DND-41 (cell line): ENCODE measurements at regions not wholly inside any gene's neighbourhood (a gene's known extent, or its start where the extent isn't known, plus 50 kb on each side); places are given as distances from the start of the nearest gene placed in this dataset.

Source experiments
- ATAC-seq: fragments of 200-7000 bp; cut with Tn5 transposase; 3 replicates; pipeline ENCODE4 v1.9.1; 2021; ENCODE audit warnings: low read depth; ENCODE audit not compliant: insufficient read depth
- DNase-seq: peaks from one replicate; pipeline ENCODE4 v3.0.0-alpha.2; 2020
- H2AFZ ChIP-seq: 2 replicates; pipeline ENCODE4 v1.6.0; 2012; ENCODE audit warnings: low read depth, low read length
- H3K27ac ChIP-seq: 2 replicates; pipeline ENCODE4 v1.5.1; 2012; ENCODE audit warnings: low read length, inconsistent platforms
- H3K27me3 ChIP-seq: fragments of 200-600 bp; sonication (generic); 2 replicates; pipeline ENCODE4 v1.6.0; 2012; ENCODE audit warnings: low read length, mild to moderate bottlenecking, inconsistent platforms; ENCODE audit not compliant: insufficient read depth, poor library complexity
- H3K36me3 ChIP-seq: 2 replicates; pipeline ENCODE4 v1.5.1; 2012; ENCODE audit warnings: low read length, inconsistent platforms; ENCODE audit not compliant: insufficient read depth
- H3K4me1 ChIP-seq: 2 replicates; pipeline ENCODE4 v1.5.1; 2012; ENCODE audit warnings: mild to moderate bottlenecking, low read length; ENCODE audit not compliant: insufficient read depth
- H3K4me2 ChIP-seq: 2 replicates; pipeline ENCODE4 v1.6.0; 2012; ENCODE audit warnings: mild to moderate bottlenecking, moderate library complexity, low read length, inconsistent platforms; ENCODE audit not compliant: insufficient read depth
- H3K4me3 ChIP-seq, 2 experiments: fragments of 200-600 bp in 1 of 2; shearing (Covaris generic) in 1 of 2; 2 replicates each; pipeline ENCODE4 v1.5.1; 2012 to 2016; ENCODE audit warnings: inconsistent platforms in 2 of 2, low read length in 2 of 2, mild to moderate bottlenecking in 2 of 2, low read depth in 1 of 2, moderate library complexity in 1 of 2
- H3K79me2 ChIP-seq: 2 replicates; pipeline ENCODE4 v1.6.0; 2012; ENCODE audit warnings: low read length, inconsistent platforms; ENCODE audit not compliant: insufficient read depth
- H3K9ac ChIP-seq: 2 replicates; pipeline ENCODE4 v1.6.0; 2012; ENCODE audit warnings: low read depth, mild to moderate bottlenecking, inconsistent platforms, low read length, moderate library complexity
- H3K9me3 ChIP-seq: 2 replicates; pipeline ENCODE4 v1.5.1; 2012; ENCODE audit warnings: low read length, moderate library complexity, mild to moderate bottlenecking, inconsistent platforms; ENCODE audit not compliant: insufficient read depth, severe bottlenecking
- H4K20me1 ChIP-seq: 2 replicates; pipeline ENCODE4 v1.6.0; 2012; ENCODE audit warnings: low read length; ENCODE audit not compliant: insufficient read depth
- EZH2 ChIP-seq: IDR thresholded peaks from 3 replicates; pipeline ENCODE4 v1.6.1; 2012; ENCODE audit warnings: borderline replicate concordance, low read depth, mild to moderate bottlenecking, moderate library complexity, low read length, inconsistent platforms; ENCODE audit not compliant: severe bottlenecking
- TF ChIP-seq, protein P1 (sequence below): IDR thresholded peaks from 2 replicates; pipeline ENCODE4 v1.5.1; 2012; ENCODE audit warnings: borderline replicate concordance, low read length, moderate library complexity, mild to moderate bottlenecking; ENCODE audit not compliant: poor library complexity, severe bottlenecking; ENCODE audit errors: extremely low read depth

DNA sequence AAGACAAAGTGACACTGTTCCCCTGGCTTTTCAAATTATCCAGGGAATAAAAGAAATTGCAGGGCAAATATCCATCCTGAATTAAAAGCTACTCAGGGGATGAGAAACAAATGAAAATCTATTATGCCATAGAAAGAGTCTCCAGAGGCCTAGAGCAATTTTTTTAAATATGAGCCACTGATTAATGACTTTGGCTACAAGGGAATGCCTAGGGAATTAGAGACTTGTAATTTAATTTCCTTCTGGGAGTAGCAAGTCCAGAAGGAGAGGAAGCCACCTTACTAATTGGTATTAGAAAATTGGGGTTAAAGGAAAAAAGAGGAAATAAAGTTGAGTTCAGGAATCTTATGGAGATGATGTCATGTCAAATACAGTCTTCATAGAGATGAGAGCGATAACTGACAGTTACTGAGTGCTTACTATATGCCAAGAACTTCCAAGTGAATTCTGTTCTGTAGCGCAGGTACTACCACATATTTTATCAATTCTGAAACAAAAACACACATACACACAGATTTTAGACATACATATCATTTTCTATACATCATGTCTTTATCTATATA lies 304.4 kb downstream of the DUSP6 start:
- no peak overlapping the region for H3K9ac ChIP-seq
- DNase-seq (no peak), ATAC-seq (no peak)
- H3K27ac ChIP-seq: peak overlapping the region; percentile 63; the same call in 1 of the 2 replicates
- TF ChIP-seq EZH2: no peak
- TF ChIP-seq, protein P1, sequence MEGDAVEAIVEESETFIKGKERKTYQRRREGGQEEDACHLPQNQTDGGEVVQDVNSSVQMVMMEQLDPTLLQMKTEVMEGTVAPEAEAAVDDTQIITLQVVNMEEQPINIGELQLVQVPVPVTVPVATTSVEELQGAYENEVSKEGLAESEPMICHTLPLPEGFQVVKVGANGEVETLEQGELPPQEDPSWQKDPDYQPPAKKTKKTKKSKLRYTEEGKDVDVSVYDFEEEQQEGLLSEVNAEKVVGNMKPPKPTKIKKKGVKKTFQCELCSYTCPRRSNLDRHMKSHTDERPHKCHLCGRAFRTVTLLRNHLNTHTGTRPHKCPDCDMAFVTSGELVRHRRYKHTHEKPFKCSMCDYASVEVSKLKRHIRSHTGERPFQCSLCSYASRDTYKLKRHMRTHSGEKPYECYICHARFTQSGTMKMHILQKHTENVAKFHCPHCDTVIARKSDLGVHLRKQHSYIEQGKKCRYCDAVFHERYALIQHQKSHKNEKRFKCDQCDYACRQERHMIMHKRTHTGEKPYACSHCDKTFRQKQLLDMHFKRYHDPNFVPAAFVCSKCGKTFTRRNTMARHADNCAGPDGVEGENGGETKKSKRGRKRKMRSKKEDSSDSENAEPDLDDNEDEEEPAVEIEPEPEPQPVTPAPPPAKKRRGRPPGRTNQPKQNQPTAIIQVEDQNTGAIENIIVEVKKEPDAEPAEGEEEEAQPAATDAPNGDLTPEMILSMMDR: no peak
- H3K4me3 ChIP-seq: no peak overlapping the region
- H4K20me1 ChIP-seq: no peaks in the 10 kb centered on the region
- no peak overlapping the region for H3K4me2 ChIP-seq
- H3K36me3 ChIP-seq: peaks cover 6% of the 10 kb centered on the region; the same call in 1 of the 2 replicates
- no peaks in the 10 kb centered on the region for H3K27me3 ChIP-seq
- H3K4me1 ChIP-seq: peaks cover 89% of the 10 kb centered on the region
- no peak overlapping the region for H2AFZ ChIP-seq
- peaks cover 10% of the 10 kb centered on the region for H3K9me3 ChIP-seq
- peaks cover 15% of the 10 kb centered on the region for H3K79me2 ChIP-seq

DNA sequence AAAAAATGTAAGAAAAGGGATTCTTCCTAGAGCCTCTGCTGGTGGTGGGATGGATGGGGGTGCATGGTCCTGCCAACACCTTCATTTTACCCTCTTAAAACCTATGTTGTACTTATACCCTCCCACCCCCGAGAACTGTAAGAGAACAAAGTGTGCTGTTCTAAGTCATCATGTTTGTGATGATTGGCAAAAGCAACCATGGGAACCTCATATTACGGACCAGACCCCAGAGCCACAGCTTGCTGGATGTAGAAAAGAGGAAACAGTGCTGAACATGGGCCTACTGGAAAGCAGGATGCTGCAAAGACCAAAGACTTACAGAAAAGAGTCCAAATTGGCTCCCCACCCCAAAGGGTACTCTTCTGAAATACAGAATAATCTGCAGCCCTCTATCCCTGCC lies 311.2 kb downstream of the DUSP6 start:
- no peaks in the 10 kb centered on the region for H3K27me3 ChIP-seq
- TF ChIP-seq, protein P1: no peak
- H3K27ac ChIP-seq: peak overlapping the region; percentile 99
- DNase-seq: no peak
- peak overlapping the region; percentile 55 for H3K9ac ChIP-seq
- H3K36me3 ChIP-seq: no peaks in the 10 kb centered on the region
- ATAC-seq: no peak
- no peak overlapping the region; the same call in 1 of the 2 replicates for H2AFZ ChIP-seq
- peaks cover 27% of the 10 kb centered on the region for H3K79me2 ChIP-seq
- peak overlapping the region in 1 of 2 experiments; percentile 34; a peak in 2 of 4 replicates for H3K4me3 ChIP-seq
- no peaks in the 10 kb centered on the region for H4K20me1 ChIP-seq
- H3K4me1 ChIP-seq: peaks cover 98% of the 10 kb centered on the region
- peak overlapping the region; percentile 42 for H3K4me2 ChIP-seq
- peaks cover 4% of the 10 kb centered on the region for H3K9me3 ChIP-seq

DNA sequence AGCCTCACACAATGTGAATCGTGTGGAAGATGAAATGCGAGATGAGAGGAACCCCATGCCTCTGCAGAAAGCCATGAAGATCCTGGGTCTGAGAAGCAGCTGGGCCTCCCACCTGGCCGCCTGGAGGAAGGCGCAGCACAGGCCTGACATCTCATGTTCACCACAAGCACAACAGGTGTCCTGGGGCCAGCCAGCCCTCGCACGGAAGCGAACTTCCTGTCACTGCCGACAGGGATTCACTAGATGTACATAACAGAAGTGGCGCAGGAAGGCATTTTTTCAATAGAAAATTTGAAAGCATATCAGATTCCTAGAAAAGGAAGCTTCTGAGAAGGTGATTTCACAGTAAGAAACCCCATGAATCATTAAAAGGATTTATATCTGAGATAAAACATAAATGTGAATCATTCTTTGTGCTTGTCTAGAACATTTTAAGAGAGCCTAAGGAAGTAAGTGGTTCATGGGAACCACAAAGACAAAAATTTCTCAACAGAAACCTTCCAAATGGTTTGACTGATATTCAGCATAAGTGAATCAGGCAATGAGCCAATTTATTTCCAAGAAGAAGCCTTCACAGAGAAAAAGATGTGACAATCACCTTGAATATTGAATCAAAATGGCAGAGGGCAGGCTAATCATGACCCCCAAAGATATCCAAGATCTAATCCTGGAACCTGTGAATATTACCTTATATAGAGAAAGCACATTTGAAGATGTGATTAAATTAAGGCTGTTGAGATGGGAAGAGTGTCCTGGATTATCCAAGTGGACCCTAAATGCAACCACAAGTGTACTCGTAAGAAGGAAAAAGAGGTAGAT lies 311.9 kb downstream of the DUSP6 start:
- peak overlapping the region; percentile 55 for H3K9ac ChIP-seq
- peaks cover 98% of the 10 kb centered on the region for H3K4me1 ChIP-seq
- peak overlapping the region in 1 of 2 experiments; percentile 34; a peak in 1 of 4 replicates for H3K4me3 ChIP-seq
- peaks cover 34% of the 10 kb centered on the region for H3K79me2 ChIP-seq
- H3K9me3 ChIP-seq: peaks cover 4% of the 10 kb centered on the region
- peak; percentile 97 for DNase-seq
- no peaks in the 10 kb centered on the region for H3K27me3 ChIP-seq
- TF ChIP-seq, protein P1: peak; percentile 60
- TF ChIP-seq EZH2: no peak
- peak overlapping the region; percentile 42 for H3K4me2 ChIP-seq
- ATAC-seq: peak; percentile 89
- H3K36me3 ChIP-seq: no peaks in the 10 kb centered on the region
- peak overlapping the region; percentile 99 for H3K27ac ChIP-seq
- H2AFZ ChIP-seq: no peak overlapping the region
- H4K20me1 ChIP-seq: no peaks in the 10 kb centered on the region
